K562 (cell line): ENCODE measurements at regions not wholly inside any gene's neighbourhood (a gene's known extent, or its start where the extent isn't known, plus 50 kb on each side); places are given as distances from the start of the nearest gene placed in this dataset.

Experiments
- ATAC-seq: fragments of 200-7000 bp; cut with Tn5 transposase; 3 replicates; pipeline ENCODE4 v1.9.1; 2020; ENCODE audit warnings: moderate library complexity
- BruUV-seq: library from RNA; stranded (reverse); fragments of 400-500 nt; replicated peaks from 2 replicates; lab custom pipeline; 2021; lab: Mats Ljungman, UMichigan
- CTCF ChIA-PET: fragments of 300-600 bp; formaldehyde crosslinking; extraction: SDS; loops from one replicate; lab custom pipeline; 2021; ENCODE audit warnings: low intra/inter-chr PET ratio; lab: Yijun Ruan, JAX
- POLR2A ChIA-PET: fragments of 300-600, 350-650 bp; sonication (Branson Sonifier 250); formaldehyde crosslinking; extraction: SDS; loops from one replicate; lab custom pipeline; 2021; ENCODE audit warnings: antibody characterized with exemption, inconsistent platforms; lab: Yijun Ruan, JAX
- DNase-seq, 4 experiments: peaks; one replicate each; pipeline versions ENCODE4 v3.0.0 to v3.0.0-alpha.2; 2011 to 2018; ENCODE audit warnings: low spot score in 3 of 4, mixed read lengths in 3 of 4; ENCODE audit errors: extremely low read depth in 1 of 4
- FAIRE-seq: peaks from 2 replicates; lab custom pipeline; 2011; peaks lifted over from hg19 to GRCh38; lab: Jason Lieb, UNC
- H2AFZ ChIP-seq: 2 replicates; pipeline ENCODE4 v1.6.0; 2011; ENCODE audit warnings: low read depth, low read length, control low read depth, inconsistent platforms
- H3K27ac ChIP-seq: fragments of 200-600 bp; 3 replicates; pipeline ENCODE4 v1.8.0; 2011; ENCODE audit warnings: low read depth, mild to moderate bottlenecking, control low read depth, inconsistent platforms, low read length, moderate library complexity, mixed read lengths; ENCODE audit errors: extremely low read depth
- H3K27me3 ChIP-seq, 2 experiments: fragments of 300-600 bp in 1 of 2; 2 replicates in 1 of 2; 3 replicates in 1 of 2; pipeline versions ENCODE4 v1.6.0 to v1.8.0; 2011; ENCODE audit warnings: inconsistent platforms in 2 of 2, low read length in 2 of 2, mild to moderate bottlenecking in 1 of 2, mixed read lengths in 1 of 2, moderate library complexity in 1 of 2; ENCODE audit not compliant: control insufficient read depth in 2 of 2, insufficient read depth in 2 of 2
- H3K36me3 ChIP-seq: fragments of 300-600 bp; 3 replicates; pipeline ENCODE4 v1.8.0; 2011; ENCODE audit warnings: mild to moderate bottlenecking, low read length, inconsistent platforms; ENCODE audit not compliant: control insufficient read depth, insufficient read depth
- H3K4me1 ChIP-seq, 2 experiments: fragments of 200-600 bp in 1 of 2; replicated peaks in 1 of 2; 2 replicates in 1 of 2; 3 replicates in 1 of 2; pipeline versions ENCODE4 v1.5.1 to v1.8.0; 2011; ENCODE audit warnings: inconsistent platforms in 2 of 2, low read length in 2 of 2, mild to moderate bottlenecking in 1 of 2, mixed read lengths in 1 of 2, moderate library complexity in 1 of 2; ENCODE audit not compliant: control insufficient read depth in 2 of 2, insufficient read depth in 2 of 2
- H3K4me2 ChIP-seq: 2 replicates; pipeline ENCODE4 v1.6.1; 2011; ENCODE audit warnings: low read length, control low read depth, inconsistent platforms, mixed read lengths; ENCODE audit not compliant: insufficient read depth
- H3K4me3 ChIP-seq: fragments of 200-600 bp; sonication (generic), shearing (Covaris generic); 2 replicates; pipeline ENCODE4 v1.5.1; 2016; ENCODE audit warnings: control low read depth, inconsistent platforms
- H3K79me2 ChIP-seq: fragments of 200-600 bp; 3 replicates; pipeline ENCODE4 v1.8.0; 2011; ENCODE audit warnings: low read length, inconsistent platforms; ENCODE audit not compliant: control insufficient read depth, insufficient read depth
- H3K9ac ChIP-seq, 2 experiments: 2 replicates each; pipeline versions ENCODE4 v1.6.0 to v1.6.1; 2011; ENCODE audit warnings: low read depth in 2 of 2, low read length in 2 of 2, control low read depth in 1 of 2, inconsistent platforms in 1 of 2, mild to moderate bottlenecking in 1 of 2, mixed read lengths in 1 of 2; ENCODE audit not compliant: insufficient read depth in 1 of 2
- H3K9me1 ChIP-seq: one replicate; pipeline ENCODE4 v1.6.0; 2011; ENCODE audit warnings: inconsistent platforms, mild to moderate bottlenecking, low read length, moderate library complexity; ENCODE audit not compliant: control insufficient read depth, insufficient read depth
- H3K9me3 ChIP-seq: replicated peaks from 2 replicates; pipeline ENCODE4 v1.5.1; 2011; ENCODE audit warnings: low read depth, low read length, inconsistent platforms; ENCODE audit not compliant: control insufficient read depth, insufficient read depth
- H4K20me1 ChIP-seq: replicated peaks from 2 replicates; pipeline ENCODE4 v1.6.1; 2011; ENCODE audit warnings: low read length, inconsistent platforms, mixed read lengths; ENCODE audit not compliant: control insufficient read depth, insufficient read depth
- CBX1 ChIP-seq: sonication (generic); IDR thresholded peaks from 2 replicates; pipeline ENCODE4 v1.6.1; 2016; ENCODE audit warnings: antibody characterized with exemption, low read depth, mild to moderate bottlenecking
- FOXJ2 ChIP-seq: fragments of 200-800 bp; sonication (Bioruptor generic); IDR thresholded peaks from 2 replicates; pipeline ENCODE4 v1.6.1; 2016; ENCODE audit warnings: missing genetic modification characterization, missing compliant biosample characterization
- HDAC2 ChIP-seq: fragments of 450-650 bp; IDR thresholded peaks from 2 replicates; pipeline ENCODE4 v1.6.1; 2016; ENCODE audit warnings: mild to moderate bottlenecking
- HDAC8 ChIP-seq: fragments of 450-650 bp; IDR thresholded peaks from 2 replicates; pipeline ENCODE4 v1.6.1; 2016; ENCODE audit warnings: mild to moderate bottlenecking, missing genetic modification characterization, moderate library complexity, missing compliant biosample characterization
- MTF1 ChIP-seq: fragments of 250-450 bp; sonication (Bioruptor Pico); IDR thresholded peaks from 2 replicates; pipeline ENCODE4 v1.9.0; 2021; ENCODE audit warnings: moderate library complexity, mild to moderate bottlenecking, inconsistent platforms, borderline replicate concordance
- PPARD ChIP-seq: fragments of 250-450 bp; sonication (Bioruptor Pico); IDR thresholded peaks from 2 replicates; pipeline ENCODE4 v1.8.0; 2022; ENCODE audit warnings: inconsistent platforms, mild to moderate bottlenecking, moderate library complexity
- RBM39 ChIP-seq: fragments of 200-400 bp; formaldehyde crosslinking; optimal IDR thresholded peaks from 2 replicates; pipeline ENCODE3; 2018; ENCODE audit warnings: low read depth, low read length
- RCOR1 ChIP-seq, 2 experiments: IDR thresholded peaks; 2 replicates each; pipeline ENCODE4 v1.6.1; 2012; ENCODE audit warnings: low read depth in 2 of 2, low read length in 2 of 2, borderline replicate concordance in 1 of 2, improper control_type of control experiment in 1 of 2
- SETDB1 ChIP-seq: IDR thresholded peaks from one replicate; pipeline ENCODE4 v1.6.1; 2012; ENCODE audit warnings: low read length, control low read depth, inconsistent platforms
- TBP ChIP-seq: optimal IDR thresholded peaks from 2 replicates; pipeline ENCODE3; 2011; ENCODE audit warnings: low read depth, low read length, improper control_type of control experiment
- ZEB2 ChIP-seq: fragments of 450-650 bp; IDR thresholded peaks from 2 replicates; pipeline ENCODE4 v1.6.1; 2016
- ZNF384 ChIP-seq: IDR thresholded peaks from 2 replicates; pipeline ENCODE4 v1.6.1; 2012; ENCODE audit warnings: low read depth, low read length, improper control_type of control experiment
- whole genome bisulfite sequencing: fragments of 100-300 bp; shearing (Covaris generic); methylation state at CpG from one replicate; pipeline ENCODE4 v1.1.6; 2016; ENCODE audit warnings: low coverage, mixed read lengths; ENCODE audit not compliant: insufficient coverage; ENCODE audit errors: missing lambda C conversion rate; 5-methylcytosine and 5-hydroxymethylcytosine counted together
- in situ Hi-C: fragments of 300-500 bp; cut with MboI; formaldehyde crosslinking; loops from 4 replicates; pipeline ENCODE4 v1.15.0; 2018; ENCODE audit warnings: inconsistent platforms, mixed read lengths
- intact Hi-C: fragments of 100-400 bp; cut with micrococcal nuclease; formaldehyde crosslinking; loops from 2 replicates; pipeline ENCODE4 v1.14.2; 2022
- TF ChIP-seq, protein P1 (sequence below): fragments of 200-400 bp; formaldehyde crosslinking; IDR thresholded peaks from 2 replicates; pipeline ENCODE4 v1.6.1; 2017; ENCODE audit warnings: mild to moderate bottlenecking, low read depth, low read length, moderate library complexity
- TF ChIP-seq, protein P2 (sequence below): sonication (generic); formaldehyde crosslinking; IDR thresholded peaks from 2 replicates; pipeline ENCODE4 v1.8.0; 2022; ENCODE audit warnings: mild to moderate bottlenecking, missing genetic modification reagents
- TF ChIP-seq, protein P3 (sequence below): sonication (generic); formaldehyde crosslinking; IDR thresholded peaks from 2 replicates; pipeline ENCODE4 v1.5.0; 2020; ENCODE audit warnings: missing genetic modification reagents
- TF ChIP-seq, protein P4 (sequence below): fragments of 450-650 bp; IDR thresholded peaks from 2 replicates; pipeline ENCODE4 v1.6.1; 2017; ENCODE audit warnings: antibody characterized with exemption
- TF ChIP-seq, protein P5 (sequence below): IDR thresholded peaks from 2 replicates; pipeline ENCODE4 v1.6.1; 2016; ENCODE audit warnings: missing genetic modification characterization, missing compliant biosample characterization
- TF ChIP-seq, protein P6 (sequence below): fragments of 250-450 bp; sonication (Bioruptor Pico); IDR thresholded peaks from 2 replicates; pipeline ENCODE4 v1.9.0; 2021; ENCODE audit warnings: mild to moderate bottlenecking

DNA sequence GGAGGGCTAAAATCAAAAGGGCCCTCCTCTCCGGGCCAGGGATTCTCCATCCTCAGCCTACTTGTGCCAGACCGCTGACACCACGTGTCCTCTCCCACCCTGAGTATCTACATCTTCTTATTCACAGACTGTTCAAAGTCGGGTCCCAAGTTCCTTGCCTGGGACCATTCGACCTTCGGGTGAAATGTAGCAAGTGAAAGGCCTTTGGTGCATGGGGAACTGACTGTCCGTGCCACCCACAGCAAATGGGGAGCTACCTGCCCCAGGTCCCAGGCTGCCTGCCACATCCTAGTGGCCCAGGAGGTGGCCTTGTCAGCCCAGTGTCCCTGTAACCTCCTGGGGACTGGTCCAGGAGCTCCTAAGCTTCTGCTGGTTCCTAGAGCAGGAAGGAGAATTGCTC is 67.3 kb downstream of the RTL6 start:
- H3K27ac ChIP-seq, result no peak overlapping the region
- no peaks in the 10 kb centered on the region for H3K9me3 ChIP-seq
- H3K36me3 ChIP-seq, result no peaks in the 10 kb centered on the region
- H2AFZ ChIP-seq, result no peak overlapping the region
- BruUV-seq, result no TSS peak
- ATAC-seq (no peak), FAIRE-seq (no peak), DNase-seq (no peak)
- peaks cover 6 to 16% of the 10 kb centered on the region in 2 experiments; a peak in 3 of 5 replicates for H3K27me3 ChIP-seq
- H3K9me1 ChIP-seq, result no peaks in the 10 kb centered on the region
- ChIA-PET POLR2A (no interaction called here), CTCF (no interaction called here)
- H3K9ac ChIP-seq, result no peak overlapping the region
- no peaks in the 10 kb centered on the region for H3K4me1 ChIP-seq
- in situ Hi-C loops (no loop called here), intact Hi-C loops (no loop called here)
- no peak overlapping the region for H3K4me2 ChIP-seq
- no peak overlapping the region for H3K4me3 ChIP-seq
- WGBS, result 0% methylated on average over 3 of the region's 7 CpGs
- no peaks in the 10 kb centered on the region for H3K79me2 ChIP-seq
- no peaks in the 10 kb centered on the region for H4K20me1 ChIP-seq
- no peak for TF ChIP-seq RCOR1 (IDR thresholded peaks at IDR 0.05; ENCODE audit: borderline replicate concordance in 1 of 2, low read depth in 2 of 2, low read length in 2 of 2)
- TF ChIP-seq ZEB2, result no peak
- TF ChIP-seq MTF1, result no peak
- TF ChIP-seq, protein P1, sequence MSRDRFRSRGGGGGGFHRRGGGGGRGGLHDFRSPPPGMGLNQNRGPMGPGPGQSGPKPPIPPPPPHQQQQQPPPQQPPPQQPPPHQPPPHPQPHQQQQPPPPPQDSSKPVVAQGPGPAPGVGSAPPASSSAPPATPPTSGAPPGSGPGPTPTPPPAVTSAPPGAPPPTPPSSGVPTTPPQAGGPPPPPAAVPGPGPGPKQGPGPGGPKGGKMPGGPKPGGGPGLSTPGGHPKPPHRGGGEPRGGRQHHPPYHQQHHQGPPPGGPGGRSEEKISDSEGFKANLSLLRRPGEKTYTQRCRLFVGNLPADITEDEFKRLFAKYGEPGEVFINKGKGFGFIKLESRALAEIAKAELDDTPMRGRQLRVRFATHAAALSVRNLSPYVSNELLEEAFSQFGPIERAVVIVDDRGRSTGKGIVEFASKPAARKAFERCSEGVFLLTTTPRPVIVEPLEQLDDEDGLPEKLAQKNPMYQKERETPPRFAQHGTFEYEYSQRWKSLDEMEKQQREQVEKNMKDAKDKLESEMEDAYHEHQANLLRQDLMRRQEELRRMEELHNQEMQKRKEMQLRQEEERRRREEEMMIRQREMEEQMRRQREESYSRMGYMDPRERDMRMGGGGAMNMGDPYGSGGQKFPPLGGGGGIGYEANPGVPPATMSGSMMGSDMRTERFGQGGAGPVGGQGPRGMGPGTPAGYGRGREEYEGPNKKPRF, result no peak
- no peak for TF ChIP-seq PPARD
- no peak for TF ChIP-seq HDAC2
- TF ChIP-seq, protein P2, sequence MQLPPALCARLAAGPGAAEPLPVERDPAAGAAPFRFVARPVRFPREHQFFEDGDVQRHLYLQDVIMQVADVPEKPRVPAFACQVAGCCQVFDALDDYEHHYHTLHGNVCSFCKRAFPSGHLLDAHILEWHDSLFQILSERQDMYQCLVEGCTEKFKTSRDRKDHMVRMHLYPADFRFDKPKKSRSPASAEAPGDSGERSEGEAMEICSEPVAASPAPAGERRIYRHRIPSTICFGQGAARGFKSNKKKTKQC (CRISPR knock-in tag), result no peak
- TF ChIP-seq ZNF384, result no peak
- TF ChIP-seq RBM39, result no peak
- no peak for TF ChIP-seq HDAC8 (tag)
- TF ChIP-seq, protein P3, sequence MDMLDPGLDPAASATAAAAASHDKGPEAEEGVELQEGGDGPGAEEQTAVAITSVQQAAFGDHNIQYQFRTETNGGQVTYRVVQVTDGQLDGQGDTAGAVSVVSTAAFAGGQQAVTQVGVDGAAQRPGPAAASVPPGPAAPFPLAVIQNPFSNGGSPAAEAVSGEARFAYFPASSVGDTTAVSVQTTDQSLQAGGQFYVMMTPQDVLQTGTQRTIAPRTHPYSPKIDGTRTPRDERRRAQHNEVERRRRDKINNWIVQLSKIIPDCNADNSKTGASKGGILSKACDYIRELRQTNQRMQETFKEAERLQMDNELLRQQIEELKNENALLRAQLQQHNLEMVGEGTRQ (CRISPR knock-in tag), result no peak
- no peak for TF ChIP-seq SETDB1
- TF ChIP-seq, protein P4, sequence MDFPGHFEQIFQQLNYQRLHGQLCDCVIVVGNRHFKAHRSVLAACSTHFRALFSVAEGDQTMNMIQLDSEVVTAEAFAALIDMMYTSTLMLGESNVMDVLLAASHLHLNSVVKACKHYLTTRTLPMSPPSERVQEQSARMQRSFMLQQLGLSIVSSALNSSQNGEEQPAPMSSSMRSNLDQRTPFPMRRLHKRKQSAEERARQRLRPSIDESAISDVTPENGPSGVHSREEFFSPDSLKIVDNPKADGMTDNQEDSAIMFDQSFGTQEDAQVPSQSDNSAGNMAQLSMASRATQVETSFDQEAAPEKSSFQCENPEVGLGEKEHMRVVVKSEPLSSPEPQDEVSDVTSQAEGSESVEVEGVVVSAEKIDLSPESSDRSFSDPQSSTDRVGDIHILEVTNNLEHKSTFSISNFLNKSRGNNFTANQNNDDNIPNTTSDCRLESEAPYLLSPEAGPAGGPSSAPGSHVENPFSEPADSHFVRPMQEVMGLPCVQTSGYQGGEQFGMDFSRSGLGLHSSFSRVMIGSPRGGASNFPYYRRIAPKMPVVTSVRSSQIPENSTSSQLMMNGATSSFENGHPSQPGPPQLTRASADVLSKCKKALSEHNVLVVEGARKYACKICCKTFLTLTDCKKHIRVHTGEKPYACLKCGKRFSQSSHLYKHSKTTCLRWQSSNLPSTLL, result no peak
- TF ChIP-seq, protein P5, sequence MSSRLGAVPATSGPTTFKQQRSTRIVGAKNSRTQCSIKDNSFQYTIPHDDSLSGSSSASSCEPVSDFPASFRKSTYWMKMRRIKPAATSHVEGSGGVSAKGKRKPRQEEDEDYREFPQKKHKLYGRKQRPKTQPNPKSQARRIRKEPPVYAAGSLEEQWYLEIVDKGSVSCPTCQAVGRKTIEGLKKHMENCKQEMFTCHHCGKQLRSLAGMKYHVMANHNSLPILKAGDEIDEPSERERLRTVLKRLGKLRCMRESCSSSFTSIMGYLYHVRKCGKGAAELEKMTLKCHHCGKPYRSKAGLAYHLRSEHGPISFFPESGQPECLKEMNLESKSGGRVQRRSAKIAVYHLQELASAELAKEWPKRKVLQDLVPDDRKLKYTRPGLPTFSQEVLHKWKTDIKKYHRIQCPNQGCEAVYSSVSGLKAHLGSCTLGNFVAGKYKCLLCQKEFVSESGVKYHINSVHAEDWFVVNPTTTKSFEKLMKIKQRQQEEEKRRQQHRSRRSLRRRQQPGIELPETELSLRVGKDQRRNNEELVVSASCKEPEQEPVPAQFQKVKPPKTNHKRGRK (tag), result no peak
- TF ChIP-seq CBX1, result no peak
- TF ChIP-seq, protein P6, sequence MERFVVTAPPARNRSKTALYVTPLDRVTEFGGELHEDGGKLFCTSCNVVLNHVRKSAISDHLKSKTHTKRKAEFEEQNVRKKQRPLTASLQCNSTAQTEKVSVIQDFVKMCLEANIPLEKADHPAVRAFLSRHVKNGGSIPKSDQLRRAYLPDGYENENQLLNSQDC (CRISPR knock-in tag), result no peak
- TF ChIP-seq FOXJ2 (tag), result no peak
- TF ChIP-seq TBP, result no peak
